KMS-11 (cell line): ENCODE measurements at regions not wholly inside any gene's neighbourhood (a gene's known extent, or its start where the extent isn't known, plus 50 kb on each side); places are given as distances from the start of the nearest gene placed in this dataset.

Source experiments
- H2AFZ ChIP-seq: fragments of 200-600 bp; sonication (generic); 2 replicates; pipeline ENCODE4 v1.6.1; 2016; ENCODE audit warnings: antibody characterized with exemption, mixed run types, low read depth
- H3K27ac ChIP-seq: fragments of 200-600 bp; sonication (generic); 2 replicates; pipeline ENCODE4 v1.6.1; 2016; ENCODE audit warnings: mild to moderate bottlenecking, mixed run types
- H3K27me3 ChIP-seq: fragments of 200-600 bp; sonication (generic); 2 replicates; pipeline ENCODE4 v1.6.1; 2017; ENCODE audit warnings: mild to moderate bottlenecking, low read depth, mixed run types, moderate library complexity; ENCODE audit not compliant: insufficient read depth
- H3K36me3 ChIP-seq: fragments of 200-600 bp; sonication (generic); 2 replicates; pipeline ENCODE4 v1.6.1; 2017; ENCODE audit warnings: mild to moderate bottlenecking, mixed run types; ENCODE audit not compliant: insufficient read depth
- H3K4me1 ChIP-seq: fragments of 200-600 bp; sonication (generic); 2 replicates; pipeline ENCODE4 v1.6.1; 2016; ENCODE audit warnings: mild to moderate bottlenecking, low read depth, mixed run types; ENCODE audit not compliant: poor library complexity, severe bottlenecking
- H3K4me2 ChIP-seq: fragments of 200-600 bp; sonication (generic); 2 replicates; pipeline ENCODE4 v1.7.0; 2016; ENCODE audit warnings: mild to moderate bottlenecking, mixed run types
- H3K4me3 ChIP-seq: fragments of 200-600 bp; sonication (generic); IDR thresholded peaks from 2 replicates; pipeline ENCODE4 v1.6.1; 2017; ENCODE audit warnings: low read depth, low read length, mixed read lengths; ENCODE audit not compliant: insufficient read depth
- H3K79me2 ChIP-seq: fragments of 200-600 bp; sonication (generic); 2 replicates; pipeline ENCODE4 v1.6.1; 2016; ENCODE audit warnings: low read depth, mixed run types; ENCODE audit not compliant: insufficient read depth
- H3K9ac ChIP-seq: fragments of 200-600 bp; sonication (generic); 2 replicates; pipeline ENCODE4 v1.6.1; 2016; ENCODE audit warnings: mild to moderate bottlenecking, mixed run types
- H4K20me1 ChIP-seq: fragments of 200-600 bp; sonication (generic); 2 replicates; pipeline ENCODE4 v1.6.1; 2016; ENCODE audit warnings: mild to moderate bottlenecking, mixed run types; ENCODE audit not compliant: insufficient read depth
- CTCF ChIP-seq: fragments of 200-600 bp; sonication (generic); conservative IDR thresholded peaks from 2 replicates; pipeline ENCODE4 v1.6.1; 2017; ENCODE audit warnings: low read depth, mild to moderate bottlenecking, antibody characterized with exemption, low read length, moderate library complexity, mixed read lengths

GRCh38 chr6:73888050-73888449 lies 192.0 kb downstream of the CD109 start:
- Histone ChIP-seq H3K36me3 (no peaks in the 10 kb centered on the region), H3K4me2 (no peak overlapping the region), H3K9ac (no peak overlapping the region), H3K79me2 (no peaks in the 10 kb centered on the region), H3K4me3 (no peak overlapping the region), H4K20me1 (no peaks in the 10 kb centered on the region), H2AFZ (no peak overlapping the region), H3K27me3 (no peaks in the 10 kb centered on the region), H3K27ac (no peak overlapping the region), H3K4me1 (no peaks in the 10 kb centered on the region)
- no peak for TF ChIP-seq CTCF

- Histone ChIP-seq H3K79me2 (no peaks in the 10 kb centered on the region), H3K4me3 (no peak overlapping the region), H3K4me2 (no peak overlapping the region), H3K27me3 (no peaks in the 10 kb centered on the region), H3K9ac (no peak overlapping the region), H3K27ac (no peak overlapping the region), H2AFZ (no peak overlapping the region), H4K20me1 (no peaks in the 10 kb centered on the region), H3K36me3 (no peaks in the 10 kb centered on the region), H3K4me1 (no peaks in the 10 kb centered on the region)
- no peak for TF ChIP-seq CTCF
Measured at GRCh38 chr6:73885393-73885792, 189.4 kb downstream of the CD109 start.

- no peak overlapping the region for H2AFZ ChIP-seq
- no peaks in the 10 kb centered on the region for H3K27me3 ChIP-seq
- no peak overlapping the region for H3K4me2 ChIP-seq
- TF ChIP-seq CTCF: no peak
- no peaks in the 10 kb centered on the region for H3K4me1 ChIP-seq
- H4K20me1 ChIP-seq: no peaks in the 10 kb centered on the region
- no peak overlapping the region for H3K9ac ChIP-seq
- H3K27ac ChIP-seq: no peak overlapping the region
- no peak overlapping the region for H3K4me3 ChIP-seq
- no peaks in the 10 kb centered on the region for H3K36me3 ChIP-seq
- H3K79me2 ChIP-seq: no peaks in the 10 kb centered on the region
Measured at GRCh38 chr6:73884540-73884939, 188.5 kb downstream of the CD109 start.

GRCh38 chr6:73879501-73880293 lies 183.7 kb downstream of the CD109 start:
- H3K9ac ChIP-seq: no peak overlapping the region
- H3K36me3 ChIP-seq: no peaks in the 10 kb centered on the region
- H2AFZ ChIP-seq: no peak overlapping the region
- no peak overlapping the region for H3K4me3 ChIP-seq
- H3K4me1 ChIP-seq: no peaks in the 10 kb centered on the region
- no peaks in the 10 kb centered on the region for H4K20me1 ChIP-seq
- H3K79me2 ChIP-seq: no peaks in the 10 kb centered on the region
- H3K27me3 ChIP-seq: no peaks in the 10 kb centered on the region
- H3K4me2 ChIP-seq: no peak overlapping the region
- TF ChIP-seq CTCF: no peak
- H3K27ac ChIP-seq: no peak overlapping the region
